HG02943 (cell line): ENCODE measurements at regions not wholly inside any gene's neighbourhood (a gene's known extent, or its start where the extent isn't known, plus 50 kb on each side); places are given as distances from the start of the nearest gene placed in this dataset.
"Not testable (repeated sequence)": the region's sequence is repeated elsewhere in the genome, so short reads cannot be mapped to it uniquely, and the experiment has no call there.

Source experiments
- ATAC-seq: cut with Tn5 transposase; IDR thresholded peaks from one replicate; pipeline ENCODE4 v1.9.1; 2021; ENCODE audit warnings: mild to moderate bottlenecking, low read depth, moderate library complexity; ENCODE audit not compliant: unreplicated experiment

DNA sequence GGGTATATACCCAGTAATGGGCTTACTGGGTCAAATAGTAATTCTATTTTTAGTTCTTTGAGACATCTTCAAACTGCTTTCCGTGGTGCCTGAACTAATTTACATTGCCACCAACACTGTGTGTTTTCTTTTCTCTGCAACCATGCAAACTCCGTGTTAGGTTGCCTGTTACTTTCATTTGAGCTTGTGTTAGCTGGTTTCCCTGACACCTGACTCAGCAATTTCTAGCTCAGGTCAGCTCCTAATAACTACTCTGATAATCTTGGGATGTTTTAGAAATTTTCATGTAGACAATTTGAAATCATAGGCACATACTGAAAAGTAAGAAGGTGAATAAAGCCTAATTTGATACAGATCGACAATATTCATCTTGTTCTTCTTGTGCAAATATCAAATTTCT lies 132.3 kb downstream of the ADCYAP1 start:
- no peak for ATAC-seq

DNA sequence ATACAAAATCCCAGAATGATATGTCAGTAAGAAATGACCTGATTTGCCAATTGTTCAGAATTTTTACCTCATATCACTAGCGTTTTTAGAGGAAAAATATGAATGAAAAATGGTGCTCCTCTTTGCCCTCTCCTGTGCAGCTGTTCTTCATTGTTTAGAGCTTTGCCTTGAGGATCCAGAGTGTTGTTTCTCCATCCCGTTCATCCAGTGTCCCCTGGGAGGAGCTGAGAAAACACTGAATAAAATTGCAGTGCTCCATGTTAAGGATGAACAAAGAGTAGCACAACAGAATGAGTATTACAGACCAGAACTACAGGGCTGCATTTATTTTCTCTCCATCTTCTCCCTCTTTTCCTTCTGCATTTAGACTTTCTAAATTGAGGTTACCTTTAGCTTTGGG lies 133.1 kb downstream of the ADCYAP1 start:
- no peak for ATAC-seq

DNA sequence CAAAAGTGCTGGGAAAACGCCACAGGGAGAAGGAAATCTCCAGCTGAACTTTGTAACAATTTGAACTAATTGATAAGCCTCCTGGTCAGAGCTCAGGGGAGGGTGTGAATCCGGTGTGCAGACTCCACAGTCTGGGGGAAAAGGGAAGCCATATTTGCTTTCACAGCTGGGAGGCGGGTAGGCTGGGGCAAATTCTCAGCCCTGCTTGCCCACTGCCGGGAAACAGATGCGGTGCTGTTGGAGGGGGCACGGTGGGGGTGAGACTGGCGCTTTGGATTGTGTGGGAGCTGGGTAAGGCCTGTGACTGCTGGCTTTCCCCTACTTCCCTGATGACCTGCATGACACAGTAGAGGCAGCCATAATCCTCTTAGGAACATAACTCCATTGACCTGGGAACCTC lies 134.8 kb downstream of the ADCYAP1 start:
- ATAC-seq = no peak

DNA sequence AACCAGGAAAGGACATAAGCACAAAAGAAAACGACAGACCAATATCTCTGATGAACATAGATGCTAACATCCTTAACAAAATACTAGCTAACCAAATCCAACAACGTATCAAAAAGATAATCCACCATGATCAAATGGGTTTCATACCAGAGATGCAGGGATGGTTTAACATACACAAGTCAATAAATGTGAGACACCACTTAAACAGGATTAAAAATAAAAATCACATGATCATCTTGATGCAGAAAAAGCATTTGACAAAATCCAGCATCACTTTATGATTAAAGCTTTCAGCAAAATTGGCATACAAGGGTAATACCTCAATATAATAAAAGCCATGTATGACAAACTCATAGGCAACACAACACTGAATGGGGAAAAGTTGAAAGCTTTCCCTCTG lies 138.4 kb downstream of the ADCYAP1 start:
- not testable (repeated sequence) for ATAC-seq

DNA sequence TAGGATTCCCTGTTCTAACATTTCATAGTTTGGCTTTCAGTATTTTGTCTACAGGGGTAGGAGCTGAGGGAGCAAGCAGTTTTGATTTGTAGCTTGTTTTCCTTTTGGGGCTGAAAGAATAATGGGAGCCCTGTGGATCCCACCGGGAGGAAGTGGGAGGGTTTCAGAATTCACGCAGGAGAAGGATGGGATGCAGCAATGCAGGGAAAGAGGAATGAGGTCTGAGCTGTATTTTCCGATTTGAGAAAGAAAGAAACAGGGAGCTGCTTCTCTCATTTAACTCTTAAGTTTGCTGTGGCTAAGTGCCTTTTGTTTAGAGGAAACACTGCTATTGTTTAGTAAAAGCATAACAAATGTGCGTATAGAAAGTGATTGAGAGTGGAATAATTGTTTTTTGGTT lies 141.0 kb downstream of the ADCYAP1 start:
- no peak for ATAC-seq

DNA sequence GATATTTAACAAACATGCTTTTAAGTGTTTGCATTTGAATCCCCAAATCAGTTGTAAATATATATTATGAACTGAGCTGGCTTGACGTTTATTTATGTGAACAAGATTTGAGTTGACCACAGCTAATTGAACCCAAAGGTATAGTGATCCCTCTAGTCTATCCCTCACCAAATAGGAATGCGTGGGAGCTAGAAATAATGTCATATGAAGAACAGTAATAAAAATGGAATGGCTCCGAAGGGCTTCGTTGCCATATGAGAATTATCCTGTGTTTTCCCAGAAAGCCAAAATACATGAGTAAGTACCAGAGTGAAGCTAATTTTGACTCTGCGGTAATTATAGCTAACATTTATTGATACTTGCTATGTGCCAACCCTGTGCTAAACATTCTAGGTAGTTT lies 142.7 kb downstream of the ADCYAP1 start:
- no peak for ATAC-seq

DNA sequence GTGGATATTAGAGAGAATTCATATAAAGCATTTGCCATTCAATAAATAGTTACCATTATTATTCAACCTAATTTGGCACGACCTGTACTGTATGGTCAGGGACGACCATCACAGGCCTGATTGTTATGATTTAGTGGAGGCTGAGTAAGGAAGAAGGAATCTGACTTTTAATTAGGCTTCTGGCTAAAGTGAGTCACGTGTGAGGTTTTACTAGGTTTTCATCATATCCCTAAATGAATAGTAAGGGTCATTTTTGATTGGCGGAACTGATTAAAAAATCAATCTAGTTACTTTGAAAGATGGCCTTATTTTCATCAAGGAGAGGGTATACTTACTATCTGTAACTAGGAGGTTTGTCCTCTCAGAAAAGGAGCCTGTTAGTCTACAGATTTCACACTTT lies 143.4 kb downstream of the ADCYAP1 start:
- ATAC-seq = no peak

DNA sequence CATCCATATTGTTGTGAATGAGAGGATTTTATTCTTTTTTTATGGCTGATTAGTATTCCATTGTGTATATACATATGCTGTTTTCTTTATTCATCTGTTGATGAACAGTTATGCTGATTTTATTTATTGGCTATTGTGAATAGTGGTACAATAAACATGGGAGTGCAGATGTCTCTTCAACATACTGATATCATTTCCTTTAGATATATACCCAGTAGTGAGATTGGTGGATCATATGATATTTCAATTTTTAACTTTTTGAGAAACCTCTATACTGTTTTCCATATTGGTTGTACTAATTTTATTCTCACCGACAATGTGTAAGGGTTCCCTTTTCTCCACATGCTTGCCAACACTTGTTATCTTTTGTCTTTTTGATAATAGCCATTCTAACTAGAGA lies 144.5 kb downstream of the ADCYAP1 start:
- ATAC-seq = no peak

DNA sequence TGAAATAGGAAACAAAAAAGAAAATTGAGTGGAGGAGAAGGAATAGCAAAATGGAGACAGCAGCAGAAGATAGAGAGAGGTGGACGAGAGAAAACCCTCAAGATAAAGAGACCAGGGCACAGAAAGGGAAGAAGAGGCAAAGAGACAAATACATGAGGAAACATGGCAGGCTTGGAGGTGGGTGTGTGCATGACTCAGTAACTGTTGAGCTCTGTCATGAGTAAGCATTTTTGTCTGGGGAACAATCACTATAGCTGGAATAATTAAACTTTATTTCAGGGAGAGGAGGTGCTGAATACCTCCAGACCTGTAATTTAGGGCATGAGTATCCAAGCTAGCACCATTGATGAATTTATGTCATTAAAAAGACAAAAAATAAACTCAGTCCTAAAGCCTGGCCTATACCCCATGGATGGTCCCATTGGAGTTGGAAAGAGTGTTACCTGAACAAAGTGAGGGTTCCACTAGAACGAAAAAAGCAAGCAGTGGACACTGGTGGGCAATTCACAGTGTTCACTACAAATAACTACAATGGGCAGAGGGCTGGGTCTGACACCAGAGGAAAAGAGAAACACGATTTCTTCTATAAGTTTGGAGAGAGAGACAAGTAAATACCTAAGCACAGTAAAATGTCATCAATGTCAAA lies 145.5 kb downstream of the ADCYAP1 start:
- no peak for ATAC-seq

DNA sequence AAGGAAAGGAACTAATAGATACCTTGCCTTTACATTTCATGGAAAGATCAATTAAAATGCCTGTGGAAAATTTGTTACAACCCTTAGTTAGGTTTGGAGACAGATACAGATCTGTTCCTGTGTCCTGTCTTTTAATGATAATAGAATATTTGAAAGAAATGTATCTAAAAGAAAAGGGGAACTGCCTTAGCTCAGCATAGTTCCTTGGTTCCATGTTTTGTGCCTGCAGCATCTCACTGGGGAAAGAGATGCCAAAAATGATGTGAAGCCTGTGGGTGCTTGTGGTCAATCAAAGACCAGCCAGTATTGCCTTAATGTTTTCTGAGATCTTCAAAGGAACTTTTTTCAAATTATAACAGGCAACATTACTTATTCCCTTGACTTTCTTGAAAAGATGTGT lies 147.6 kb downstream of the ADCYAP1 start:
- ATAC-seq = no peak

DNA sequence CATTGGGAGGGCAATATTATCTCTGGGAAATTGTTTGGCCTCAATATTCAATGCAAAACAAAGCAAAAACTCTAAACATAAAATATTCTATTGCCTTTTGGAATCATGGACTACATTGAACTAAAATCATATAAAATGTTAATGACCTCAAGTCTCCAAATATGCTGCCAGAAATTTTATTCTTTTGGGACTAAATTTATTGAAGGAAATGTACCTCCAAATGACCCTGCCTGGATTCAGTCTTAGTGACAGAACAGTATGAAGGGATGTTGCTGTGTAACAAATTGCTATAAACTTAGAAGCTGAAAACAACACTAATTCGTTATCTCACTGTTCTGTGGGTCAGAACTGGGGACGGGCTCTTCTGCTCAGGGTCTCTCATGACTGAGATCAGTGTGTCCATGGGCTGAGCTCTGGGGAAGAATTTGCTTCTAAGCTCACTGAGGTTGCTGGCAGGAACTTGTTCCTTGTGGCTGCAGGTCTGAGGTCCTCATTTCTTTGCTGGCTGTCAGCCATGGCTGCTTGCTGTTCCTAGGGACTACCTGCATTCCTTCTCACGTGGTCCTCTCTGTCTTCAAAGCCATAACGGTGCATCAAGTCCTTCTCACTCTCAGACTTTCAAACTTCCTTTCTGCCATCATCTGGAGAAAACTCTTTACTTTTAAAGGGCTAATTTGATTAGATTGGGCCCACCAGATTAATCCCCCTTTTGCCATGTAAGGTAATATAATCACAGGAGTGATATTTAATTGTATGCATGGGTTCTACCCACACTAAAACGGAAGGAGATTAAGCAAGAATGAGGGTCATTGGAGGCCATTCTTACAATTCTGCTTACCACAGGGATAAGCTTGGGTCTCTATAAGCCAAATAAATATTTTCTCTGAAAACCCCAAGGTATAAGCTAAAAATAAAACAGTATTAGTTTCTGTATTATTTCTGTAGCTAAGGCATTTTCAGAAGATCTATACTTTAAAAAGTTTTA lies 149.0 kb downstream of the ADCYAP1 start:
- no peak for ATAC-seq

DNA sequence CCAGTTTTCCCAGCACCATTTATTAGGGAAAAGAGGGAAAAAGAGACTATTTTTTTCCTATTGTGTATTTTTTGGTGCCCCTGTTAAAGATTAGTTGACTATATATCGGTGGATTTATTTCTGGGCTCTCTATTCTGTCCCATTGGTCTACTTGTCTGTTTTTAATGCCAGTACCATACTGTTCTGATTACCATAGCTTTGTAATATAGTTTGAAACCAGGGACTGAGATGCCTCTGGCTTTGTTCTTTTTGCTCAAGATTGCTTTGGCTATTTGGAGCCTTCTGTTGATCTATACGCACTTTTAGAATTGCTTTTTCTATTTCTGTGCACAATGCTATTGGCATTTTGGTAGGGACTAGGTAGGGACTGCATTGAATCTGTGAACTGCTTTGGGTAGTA lies 151.7 kb downstream of the ADCYAP1 start:
- no peak for ATAC-seq

DNA sequence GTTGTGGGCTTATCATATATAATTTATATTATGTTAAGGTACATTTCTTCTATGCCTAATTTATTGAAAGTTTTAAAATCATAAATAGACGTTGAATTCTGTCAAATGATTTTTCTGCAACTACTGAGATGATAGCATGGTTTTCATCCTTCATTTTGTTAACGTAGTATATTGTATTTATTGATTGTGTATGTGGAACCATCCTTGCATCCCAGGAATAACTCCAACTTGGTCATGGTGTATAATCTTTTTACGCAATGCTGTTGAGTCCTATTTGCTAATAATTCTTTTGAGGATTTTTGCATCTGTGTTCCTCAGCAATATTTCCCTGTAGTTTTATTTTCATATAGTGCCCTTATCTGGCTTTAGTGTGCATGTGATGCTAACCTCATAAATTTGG lies 152.7 kb downstream of the ADCYAP1 start:
- no peak for ATAC-seq

DNA sequence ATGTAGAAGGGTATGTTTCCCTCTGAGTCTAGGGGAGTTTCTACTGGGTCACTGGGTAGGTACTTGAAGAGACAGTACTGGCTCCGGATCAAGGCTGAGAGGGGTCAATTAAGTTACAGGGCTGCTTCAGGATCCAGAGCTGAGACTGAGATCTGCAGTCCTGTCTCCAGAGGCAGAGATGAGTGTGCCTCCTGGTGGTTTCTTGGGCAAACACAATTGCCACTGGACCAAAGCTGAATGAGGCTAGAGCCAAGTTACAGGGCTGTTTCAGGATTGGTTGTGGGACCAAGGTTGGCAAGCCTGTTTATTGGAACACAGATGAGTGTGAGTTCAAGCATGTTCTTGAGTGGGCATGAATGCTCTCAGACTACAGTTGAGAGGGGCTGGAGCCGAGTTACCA lies 157.9 kb downstream of the ADCYAP1 start:
- ATAC-seq = no peak

DNA sequence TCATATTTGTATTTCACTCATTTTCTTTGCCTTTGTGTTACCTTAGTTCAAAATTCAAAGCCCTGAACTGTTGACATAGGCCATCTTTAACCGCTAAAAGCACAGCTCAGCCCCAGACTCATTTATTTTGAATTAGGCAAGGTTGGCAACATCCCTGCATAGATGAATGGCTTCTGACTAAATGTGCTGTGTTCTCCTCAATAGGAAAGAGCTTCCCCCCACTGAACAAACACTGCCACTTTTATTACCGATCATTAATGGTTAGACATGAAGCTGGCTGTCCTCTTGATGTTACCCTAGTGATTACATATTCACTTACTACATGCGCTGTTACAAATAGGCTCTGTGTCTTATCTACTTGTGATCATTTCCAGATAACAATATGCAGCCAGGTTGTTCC lies 170.7 kb downstream of the ADCYAP1 start:
- ATAC-seq = no peak

DNA sequence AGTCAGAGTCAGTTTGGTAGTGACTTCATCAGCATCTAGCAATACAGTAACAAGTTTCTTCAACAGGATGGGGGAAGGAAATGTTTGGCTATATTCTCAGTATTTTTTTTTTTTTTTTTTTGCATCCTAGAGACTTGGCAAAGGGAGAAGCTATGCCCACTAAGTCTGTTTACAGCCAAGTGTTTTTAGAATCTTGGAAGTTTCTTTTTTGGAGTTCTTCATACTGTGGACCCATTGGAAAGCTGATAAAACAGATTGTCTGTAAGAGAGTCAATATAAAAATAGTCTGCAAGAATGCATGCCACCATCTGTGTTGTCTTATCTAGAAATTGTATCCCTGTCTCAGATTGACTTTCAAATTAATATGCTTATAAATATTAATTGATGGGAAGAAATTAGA lies 171.2 kb downstream of the ADCYAP1 start:
- no peak for ATAC-seq

DNA sequence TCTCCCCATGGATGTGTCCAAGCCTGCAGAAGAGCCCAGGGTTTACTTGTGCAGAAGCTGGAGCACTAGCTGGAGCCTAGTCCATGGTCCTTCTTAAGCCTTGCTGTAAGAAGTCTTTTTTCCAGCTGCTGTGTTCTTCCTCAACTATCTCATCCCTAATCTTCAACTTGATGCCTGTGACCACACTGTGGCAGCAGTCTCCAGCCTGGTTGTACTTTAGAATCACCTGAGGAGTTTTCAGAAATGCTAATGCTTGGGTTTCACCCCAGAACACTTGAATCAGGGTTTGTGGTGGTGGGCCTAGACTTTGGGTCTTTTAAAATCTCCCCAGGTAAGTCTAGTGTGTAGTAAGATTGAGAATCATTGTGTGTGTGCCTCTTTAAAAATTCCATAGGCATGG lies 173.6 kb downstream of the ADCYAP1 start:
- no peak for ATAC-seq

DNA sequence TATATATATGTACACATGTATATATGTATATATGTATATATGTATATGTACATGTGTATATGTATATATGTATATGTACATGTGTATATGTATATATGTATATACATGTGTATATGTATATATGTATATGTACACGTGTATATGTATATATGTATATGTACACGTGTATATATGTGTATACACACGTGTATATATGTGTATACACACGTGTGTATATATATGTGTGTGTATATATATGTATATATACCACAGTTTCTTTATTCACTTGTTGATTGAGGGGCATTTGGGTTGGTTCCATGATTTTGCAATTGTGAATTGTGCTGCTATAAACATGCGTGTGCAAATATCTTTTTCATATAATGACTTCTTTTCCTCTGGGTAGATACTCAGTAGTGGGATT lies 179.0 kb downstream of the ADCYAP1 start:
- not testable (repeated sequence) for ATAC-seq

DNA sequence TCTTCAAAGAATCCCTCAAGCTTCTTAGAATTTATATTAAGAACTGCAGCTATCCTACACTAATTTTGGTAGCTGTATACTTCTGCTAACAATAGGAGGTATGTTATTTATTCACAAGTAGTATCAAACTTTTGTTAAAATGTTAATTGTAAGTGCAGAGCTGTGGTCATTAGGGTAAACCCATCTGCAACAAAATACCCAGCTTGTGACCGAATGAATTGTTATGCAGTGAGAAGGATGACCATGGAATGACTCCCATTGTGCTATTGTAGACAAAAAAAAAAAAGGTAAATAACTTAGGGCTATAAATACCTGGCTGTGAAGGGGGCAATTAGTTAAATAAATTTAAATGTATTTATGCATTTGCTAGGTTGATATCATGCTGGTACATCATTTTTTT lies 186.1 kb downstream of the ADCYAP1 start:
- ATAC-seq = no peak

DNA sequence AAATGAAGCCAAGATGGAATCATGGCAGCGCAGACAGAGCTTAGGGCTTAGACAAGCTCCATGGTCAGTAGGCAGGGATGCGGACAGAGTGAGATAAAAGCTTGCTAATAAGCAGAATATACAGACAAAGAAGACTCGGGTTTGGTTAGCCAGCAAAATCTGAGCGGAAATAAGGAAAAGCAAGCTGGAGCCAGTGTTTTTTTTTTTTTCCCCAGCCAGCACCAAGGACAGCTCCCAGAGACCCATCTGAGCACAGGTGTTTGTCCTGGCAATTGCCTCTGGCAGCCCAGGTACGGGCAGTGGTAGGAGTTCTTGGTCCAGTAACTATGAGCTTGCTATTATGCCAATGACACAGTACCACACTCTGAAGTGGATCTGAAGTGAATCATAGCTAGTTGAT lies 187.6 kb downstream of the ADCYAP1 start:
- no peak for ATAC-seq

DNA sequence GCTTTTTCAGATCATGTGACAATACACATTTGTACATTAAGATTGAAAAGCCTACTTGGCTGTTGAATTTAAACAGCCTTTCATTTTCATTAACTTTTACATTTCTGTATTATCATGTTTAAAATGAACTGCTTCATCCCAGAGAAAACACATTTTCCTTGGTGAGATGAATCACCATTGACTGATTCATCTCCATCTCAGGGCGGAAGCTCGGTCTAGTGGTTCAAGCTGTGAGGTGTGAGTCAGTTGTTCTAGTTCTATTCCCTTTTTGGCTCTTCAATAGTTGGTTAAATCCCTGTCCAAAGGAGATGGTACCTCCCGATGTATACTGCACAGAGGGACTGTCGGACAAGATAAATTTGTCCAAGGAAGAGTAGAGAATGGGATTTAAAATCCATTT lies 189.7 kb downstream of the ADCYAP1 start:
- ATAC-seq = no peak
